HL-60 (cell line): ENCODE measurements at regions not wholly inside any gene's neighbourhood (a gene's known extent, or its start where the extent isn't known, plus 50 kb on each side); places are given as distances from the start of the nearest gene placed in this dataset.

Experiments used
- POLR2AphosphoS5 ChIP-seq: IDR thresholded peaks from 2 replicates; pipeline ENCODE4 v1.6.1; 2012; ENCODE audit warnings: low read depth
- TF ChIP-seq, protein P1 (sequence below): IDR thresholded peaks from one replicate; pipeline ENCODE4 v1.5.1; 2011; ENCODE audit warnings: low read length, control low read depth, inconsistent platforms; ENCODE audit not compliant: insufficient read depth

DNA sequence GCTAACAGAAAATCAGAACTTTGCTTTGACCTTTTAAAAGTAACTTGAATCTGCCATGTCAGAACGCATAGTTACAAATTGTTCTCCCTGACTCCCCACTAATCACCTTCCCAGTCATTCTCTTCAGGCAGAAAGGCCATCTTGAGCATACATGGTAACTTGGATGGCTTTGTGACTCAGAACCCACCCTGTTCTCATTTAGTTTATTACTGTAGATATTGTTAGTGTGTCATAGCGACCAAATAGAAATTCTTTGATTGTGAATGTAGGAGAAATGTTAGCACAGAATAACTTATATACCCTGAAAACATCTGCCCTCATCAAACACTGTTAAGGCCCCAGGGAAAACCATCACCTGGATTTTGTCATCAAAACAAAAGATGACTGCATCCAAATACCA, 382.0 kb downstream of the MAGEB5 start:
- TF ChIP-seq, protein P1, sequence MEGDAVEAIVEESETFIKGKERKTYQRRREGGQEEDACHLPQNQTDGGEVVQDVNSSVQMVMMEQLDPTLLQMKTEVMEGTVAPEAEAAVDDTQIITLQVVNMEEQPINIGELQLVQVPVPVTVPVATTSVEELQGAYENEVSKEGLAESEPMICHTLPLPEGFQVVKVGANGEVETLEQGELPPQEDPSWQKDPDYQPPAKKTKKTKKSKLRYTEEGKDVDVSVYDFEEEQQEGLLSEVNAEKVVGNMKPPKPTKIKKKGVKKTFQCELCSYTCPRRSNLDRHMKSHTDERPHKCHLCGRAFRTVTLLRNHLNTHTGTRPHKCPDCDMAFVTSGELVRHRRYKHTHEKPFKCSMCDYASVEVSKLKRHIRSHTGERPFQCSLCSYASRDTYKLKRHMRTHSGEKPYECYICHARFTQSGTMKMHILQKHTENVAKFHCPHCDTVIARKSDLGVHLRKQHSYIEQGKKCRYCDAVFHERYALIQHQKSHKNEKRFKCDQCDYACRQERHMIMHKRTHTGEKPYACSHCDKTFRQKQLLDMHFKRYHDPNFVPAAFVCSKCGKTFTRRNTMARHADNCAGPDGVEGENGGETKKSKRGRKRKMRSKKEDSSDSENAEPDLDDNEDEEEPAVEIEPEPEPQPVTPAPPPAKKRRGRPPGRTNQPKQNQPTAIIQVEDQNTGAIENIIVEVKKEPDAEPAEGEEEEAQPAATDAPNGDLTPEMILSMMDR, result no peak
- TF ChIP-seq POLR2AphosphoS5, result no peak
